ENCODE measurements at regions not wholly inside any gene's neighbourhood (a gene's known extent, or its start where the extent isn't known, plus 50 kb on each side); places are given as distances from the start of the nearest gene placed in this dataset.

GRCh38 chr10:108005627-108006026, 841.1 kb upstream of the SORCS1 start:
- TF ChIP-seq CTCF (conservative IDR thresholded peaks at IDR 0.05) (no peak), EZH2 (IDR thresholded peaks at IDR 0.05; ENCODE audit: low read depth) (no peak)

Measured in PC-9 (cell line).